Glutamatergic neuron (in vitro differentiated cells): ENCODE measurements at regions not wholly inside any gene's neighbourhood (a gene's known extent, or its start where the extent isn't known, plus 50 kb on each side); places are given as distances from the start of the nearest gene placed in this dataset.
"Not testable (repeated sequence)": the region's sequence is repeated elsewhere in the genome, so short reads cannot be mapped to it uniquely, and the experiment has no call there.

Source experiments
- DNase-seq: peaks from one replicate; pipeline ENCODE4 v3.0.0; 2022
- H3K27ac Mint-ChIP-seq: one replicate; pipeline ENCODE4 v1.8.0; 2020; ENCODE audit warnings: mild to moderate bottlenecking, mixed read lengths, inconsistent platforms; ENCODE audit not compliant: unreplicated experiment
- H3K27me3 Mint-ChIP-seq: one replicate; pipeline ENCODE4 v1.8.0; 2020; ENCODE audit warnings: mild to moderate bottlenecking, moderate library complexity, mixed read lengths, inconsistent platforms; ENCODE audit not compliant: unreplicated experiment
- H3K36me3 Mint-ChIP-seq: one replicate; pipeline ENCODE4 v1.8.0; 2020; ENCODE audit warnings: mild to moderate bottlenecking, mixed read lengths, inconsistent platforms; ENCODE audit not compliant: unreplicated experiment
- H3K4me1 Mint-ChIP-seq: one replicate; pipeline ENCODE4 v1.8.0; 2020; ENCODE audit warnings: mild to moderate bottlenecking, low read depth, mixed read lengths, inconsistent platforms; ENCODE audit not compliant: unreplicated experiment
- H3K4me3 Mint-ChIP-seq: one replicate; pipeline ENCODE4 v1.8.0; 2020; ENCODE audit warnings: mild to moderate bottlenecking, mixed read lengths, inconsistent platforms; ENCODE audit not compliant: unreplicated experiment
- H3K9me3 Mint-ChIP-seq: one replicate; pipeline ENCODE4 v1.8.0; 2020; ENCODE audit warnings: mild to moderate bottlenecking, moderate library complexity, mixed read lengths, inconsistent platforms; ENCODE audit not compliant: unreplicated experiment
- TF ChIP-seq, protein P1 (sequence below): fragments of 200-600 bp; sonication (generic); IDR thresholded peaks from one replicate; pipeline ENCODE4 v1.5.0; 2021; ENCODE audit not compliant: partially characterized antibody, unreplicated experiment

DNA sequence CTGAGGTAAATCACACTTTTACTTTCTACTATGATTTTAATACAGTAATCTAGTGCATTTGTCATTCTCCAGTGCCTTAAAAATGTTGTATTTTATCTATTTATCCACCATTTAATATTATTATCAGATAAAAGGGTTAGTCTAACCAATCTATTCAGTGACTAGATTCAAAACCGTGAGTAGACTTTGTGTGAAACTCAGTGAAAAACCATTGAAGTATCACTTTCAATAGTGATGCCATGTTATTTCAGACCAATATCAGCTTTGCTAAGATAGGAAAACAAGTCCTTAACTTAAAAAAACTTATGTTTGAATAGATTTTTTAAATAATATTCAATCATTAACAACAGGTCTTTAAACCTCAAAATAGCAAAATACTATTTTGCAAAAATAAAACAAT, 1628.7 kb downstream of the REEP3 start:
- Mint-ChIP-seq H3K27ac (no peak overlapping the region), H3K4me3 (no peak overlapping the region), H3K9me3 (no peaks in the 10 kb centered on the region), H3K36me3 (no peaks in the 10 kb centered on the region), H3K27me3 (no peaks in the 10 kb centered on the region), H3K4me1 (no peaks in the 10 kb centered on the region)
- TF ChIP-seq, protein P1, sequence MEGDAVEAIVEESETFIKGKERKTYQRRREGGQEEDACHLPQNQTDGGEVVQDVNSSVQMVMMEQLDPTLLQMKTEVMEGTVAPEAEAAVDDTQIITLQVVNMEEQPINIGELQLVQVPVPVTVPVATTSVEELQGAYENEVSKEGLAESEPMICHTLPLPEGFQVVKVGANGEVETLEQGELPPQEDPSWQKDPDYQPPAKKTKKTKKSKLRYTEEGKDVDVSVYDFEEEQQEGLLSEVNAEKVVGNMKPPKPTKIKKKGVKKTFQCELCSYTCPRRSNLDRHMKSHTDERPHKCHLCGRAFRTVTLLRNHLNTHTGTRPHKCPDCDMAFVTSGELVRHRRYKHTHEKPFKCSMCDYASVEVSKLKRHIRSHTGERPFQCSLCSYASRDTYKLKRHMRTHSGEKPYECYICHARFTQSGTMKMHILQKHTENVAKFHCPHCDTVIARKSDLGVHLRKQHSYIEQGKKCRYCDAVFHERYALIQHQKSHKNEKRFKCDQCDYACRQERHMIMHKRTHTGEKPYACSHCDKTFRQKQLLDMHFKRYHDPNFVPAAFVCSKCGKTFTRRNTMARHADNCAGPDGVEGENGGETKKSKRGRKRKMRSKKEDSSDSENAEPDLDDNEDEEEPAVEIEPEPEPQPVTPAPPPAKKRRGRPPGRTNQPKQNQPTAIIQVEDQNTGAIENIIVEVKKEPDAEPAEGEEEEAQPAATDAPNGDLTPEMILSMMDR = no peak
- DNase-seq = no peak

DNA sequence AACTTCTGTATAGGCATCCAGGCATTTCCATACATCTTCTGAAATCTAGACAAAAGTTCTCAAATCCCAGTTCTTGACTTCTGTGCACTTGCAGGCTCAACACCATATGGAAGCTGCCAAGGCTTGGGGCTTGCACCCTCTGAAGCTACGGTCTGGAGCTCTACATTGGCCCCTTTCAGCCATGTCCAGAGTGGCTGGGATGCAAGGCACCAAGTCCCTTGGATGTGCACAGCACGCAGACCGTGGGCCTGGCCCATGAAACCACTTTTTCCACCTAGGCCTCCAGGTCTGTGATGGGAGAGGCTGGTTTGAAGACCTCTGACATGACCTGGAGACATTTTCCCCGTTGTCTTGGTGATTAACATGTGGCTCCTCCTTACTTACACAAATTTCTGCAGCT, 1645.1 kb downstream of the REEP3 start:
- Mint-ChIP-seq H3K9me3 (no peaks in the 10 kb centered on the region), H3K27ac (no peak overlapping the region), H3K36me3 (no peaks in the 10 kb centered on the region), H3K27me3 (no peaks in the 10 kb centered on the region), H3K4me1 (no peaks in the 10 kb centered on the region), H3K4me3 (no peak overlapping the region)
- TF ChIP-seq, protein P1 = no peak
- no peak for DNase-seq

DNA sequence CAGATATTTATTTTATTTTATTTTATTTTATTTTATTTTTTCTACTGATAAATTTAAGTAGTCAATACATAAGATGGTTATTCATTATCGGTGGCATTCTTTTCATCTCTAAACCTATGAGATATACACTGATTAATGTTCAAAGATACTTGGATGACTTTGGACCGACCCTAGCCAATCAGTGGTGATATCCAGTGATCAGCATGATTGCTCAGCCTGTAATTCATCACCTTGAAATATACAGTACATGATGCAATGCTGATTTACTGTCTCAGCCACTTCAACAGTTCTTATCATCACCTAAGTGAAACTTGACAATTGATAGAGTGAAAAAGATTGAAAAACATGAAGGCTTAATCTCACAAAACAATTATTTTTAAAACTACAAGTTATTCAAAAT, 1651.0 kb downstream of the REEP3 start:
- Mint-ChIP-seq H3K9me3 (no peaks in the 10 kb centered on the region), H3K4me3 (no peak overlapping the region), H3K4me1 (no peaks in the 10 kb centered on the region), H3K27ac (no peak overlapping the region), H3K27me3 (no peaks in the 10 kb centered on the region), H3K36me3 (no peaks in the 10 kb centered on the region)
- TF ChIP-seq, protein P1 = no peak
- no peak for DNase-seq

DNA sequence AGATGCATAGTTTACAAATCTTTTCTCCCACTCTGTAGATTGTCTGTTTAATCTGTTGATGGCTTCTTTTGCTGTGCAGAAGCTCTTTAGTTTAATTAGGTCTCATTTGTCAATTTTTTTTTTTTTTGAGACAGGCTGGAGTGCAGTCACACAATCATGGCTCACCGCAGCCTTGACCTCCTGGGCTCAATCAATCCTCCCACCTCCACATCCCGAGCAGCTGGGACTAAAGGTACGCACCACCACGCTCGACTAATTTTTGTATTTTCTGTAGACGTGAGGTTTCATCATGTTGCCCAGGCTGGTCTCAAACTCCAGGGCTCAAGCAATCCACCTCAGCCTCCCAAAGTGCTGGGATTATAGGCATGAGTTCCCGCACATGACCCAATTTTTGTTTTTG, 1655.8 kb downstream of the REEP3 start:
- H3K4me3 Mint-ChIP-seq = no peak overlapping the region
- TF ChIP-seq, protein P1 = no peak

DNA sequence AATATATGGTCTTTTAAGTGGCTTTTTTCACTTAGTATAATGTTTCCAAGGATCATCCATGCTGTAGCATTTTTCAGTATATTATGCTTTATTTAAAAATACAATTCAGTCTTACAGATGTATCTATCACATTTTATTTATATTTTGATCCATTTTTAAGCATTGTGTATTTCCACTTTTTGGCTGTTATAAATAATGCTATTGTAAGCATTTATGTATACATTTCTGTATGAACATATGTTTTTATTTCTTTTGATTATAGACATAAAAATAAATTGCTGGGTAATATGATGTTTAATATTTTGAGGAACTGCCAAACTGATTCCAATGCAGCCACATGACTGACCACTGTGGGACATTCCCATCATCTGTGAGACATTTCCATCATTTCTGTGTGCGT, 1662.0 kb downstream of the REEP3 start:
- TF ChIP-seq, protein P1 = no peak
- Mint-ChIP-seq H3K4me3 (no peak overlapping the region), H3K27me3 (no peaks in the 10 kb centered on the region), H3K4me1 (no peaks in the 10 kb centered on the region), H3K36me3 (peaks cover 6% of the 10 kb centered on the region), H3K9me3 (no peaks in the 10 kb centered on the region), H3K27ac (no peak overlapping the region)
- DNase-seq = no peak

More for the DNA sequence above, 1655.8 kb downstream of the REEP3 start:
- no peak for DNase-seq
- Mint-ChIP-seq H3K4me1 (no peaks in the 10 kb centered on the region), H3K36me3 (peaks cover 6% of the 10 kb centered on the region), H3K27ac (no peak overlapping the region), H3K9me3 (no peaks in the 10 kb centered on the region), H3K27me3 (no peaks in the 10 kb centered on the region)

DNA sequence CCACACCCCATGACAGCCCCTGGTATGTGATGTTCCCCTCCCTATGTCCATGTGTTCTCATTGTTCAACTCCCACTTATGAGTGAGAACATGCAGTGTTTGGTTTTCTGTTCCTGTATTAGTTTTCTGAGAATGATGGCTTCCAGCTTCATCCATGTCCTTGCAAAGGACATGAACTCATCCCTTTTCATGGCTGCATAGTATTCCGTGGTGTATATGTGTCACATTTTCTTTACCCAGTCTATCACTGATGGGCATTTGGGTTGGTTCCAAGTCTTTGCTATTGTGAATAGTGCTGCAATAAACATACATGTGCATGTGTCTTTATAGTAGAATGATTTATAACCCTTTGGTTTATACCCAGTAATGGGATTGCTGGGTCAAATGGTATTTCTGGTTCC, 1665.5 kb downstream of the REEP3 start:
- H3K27me3 Mint-ChIP-seq, H3K27ac Mint-ChIP-seq, DNase-seq, H3K36me3 Mint-ChIP-seq, H3K4me3 Mint-ChIP-seq, H3K4me1 Mint-ChIP-seq, H3K9me3 Mint-ChIP-seq: not testable (repeated sequence)
